Right lung (tissue), 2 donors: ENCODE measurements at regions not wholly inside any gene's neighbourhood (a gene's known extent, or its start where the extent isn't known, plus 50 kb on each side); places are given as distances from the start of the nearest gene placed in this dataset.

Experiments used
- DNase-seq, 2 donors: peaks; one replicate each; pipeline ENCODE4 v3.0.0-alpha.2; 2013

GRCh38 chr7:10117815-10118214 lies 855.9 kb upstream of the PHF14 start:
- no peak for DNase-seq

GRCh38 chr7:10120936-10121335 lies 852.7 kb upstream of the PHF14 start:
- DNase-seq, result no peak

DNA sequence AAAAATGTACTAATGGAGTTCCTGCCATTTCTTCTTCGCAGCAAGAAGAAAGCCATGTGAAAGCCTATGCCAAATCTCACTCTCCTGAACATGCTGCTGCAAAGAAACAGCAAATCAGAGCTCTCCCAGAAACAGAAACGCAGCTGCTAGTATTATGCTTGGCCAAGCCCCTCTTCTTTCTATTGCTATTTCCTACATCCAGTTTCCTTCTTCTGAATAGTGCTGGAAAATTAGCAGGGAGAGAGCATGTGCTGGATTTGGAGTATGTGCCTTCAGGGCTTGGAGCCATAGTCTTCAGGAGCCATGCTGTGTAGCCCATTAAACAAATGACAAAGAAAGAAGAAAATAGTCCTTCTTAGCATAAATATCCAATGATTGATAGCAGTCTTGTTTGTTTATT lies 852.0 kb upstream of the PHF14 start:
- no peak for DNase-seq

DNA sequence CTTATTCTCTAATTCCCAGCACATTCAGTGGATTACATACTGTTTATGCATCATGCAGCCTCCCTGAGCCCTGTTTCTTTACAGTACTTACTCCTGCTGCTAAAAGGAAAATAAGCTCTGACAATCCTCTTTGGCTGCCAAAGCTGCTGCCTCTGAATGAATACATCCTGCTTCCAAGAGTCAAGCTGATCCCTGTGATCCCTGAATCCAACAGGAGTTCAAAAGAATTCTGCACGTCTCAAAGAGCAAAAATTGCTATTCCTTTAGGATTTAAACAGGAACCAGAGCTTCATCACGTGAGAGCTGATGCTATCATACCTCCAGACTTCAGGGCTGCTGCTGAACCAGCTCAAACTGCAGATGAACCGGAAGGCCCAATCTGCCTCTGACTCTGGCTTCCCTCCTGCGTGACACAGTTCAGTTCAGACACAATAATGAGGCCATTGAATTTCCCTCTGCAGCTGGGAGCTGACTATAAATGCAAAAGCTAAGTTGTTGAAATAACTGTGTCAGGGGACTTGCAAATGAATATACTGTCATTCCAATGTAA lies 851.0 kb upstream of the PHF14 start:
- peak; percentile 17 to 26 for DNase-seq

- DNase-seq, result no peak
These were observed 844.9 kb upstream of the PHF14 start for GRCh38 chr7:10128748-10129147.

GRCh38 chr7:10138087-10138854 lies 835.4 kb upstream of the PHF14 start:
- no peak for DNase-seq

DNA sequence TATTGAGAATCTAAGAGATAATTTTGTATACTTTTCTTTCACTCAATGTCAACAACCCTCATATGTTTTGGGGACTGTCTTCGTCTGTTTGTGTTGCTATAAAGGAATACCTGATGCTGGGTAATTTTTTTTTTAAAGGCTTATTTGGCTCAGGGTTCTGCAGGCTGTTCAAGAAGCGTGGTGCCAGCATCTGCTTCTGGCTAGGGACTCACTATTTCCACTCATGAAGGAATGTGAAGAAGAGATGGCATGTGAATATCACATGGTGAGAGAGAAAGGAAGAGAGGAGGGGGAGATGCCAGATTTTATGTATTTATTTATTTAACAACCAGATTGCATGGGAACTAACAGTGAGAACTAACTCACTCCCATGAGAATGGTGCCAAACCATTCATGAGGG lies 827.4 kb upstream of the PHF14 start:
- DNase-seq, result no peak

GRCh38 chr7:10156972-10157371 lies 816.7 kb upstream of the PHF14 start:
- no peak for DNase-seq

DNA sequence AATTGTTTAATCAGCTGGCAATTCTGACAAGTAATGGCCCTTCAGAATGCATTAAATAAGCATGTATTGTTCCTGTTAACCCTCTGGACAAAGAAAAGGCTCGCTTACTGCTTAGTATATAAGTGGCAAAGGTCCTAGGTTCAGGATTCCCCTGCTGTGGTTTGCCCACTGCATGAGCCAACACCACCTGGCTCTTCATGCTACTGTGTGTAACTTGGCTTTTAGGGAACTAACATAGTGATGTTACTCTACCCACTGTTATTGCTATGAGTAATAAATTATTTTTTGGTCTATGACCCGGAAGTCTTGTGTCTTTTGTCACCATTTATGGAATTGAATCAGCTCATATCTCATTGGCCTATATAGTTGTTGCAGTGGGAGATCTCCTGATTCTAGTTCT lies 791.7 kb upstream of the PHF14 start:
- no peak for DNase-seq

DNA sequence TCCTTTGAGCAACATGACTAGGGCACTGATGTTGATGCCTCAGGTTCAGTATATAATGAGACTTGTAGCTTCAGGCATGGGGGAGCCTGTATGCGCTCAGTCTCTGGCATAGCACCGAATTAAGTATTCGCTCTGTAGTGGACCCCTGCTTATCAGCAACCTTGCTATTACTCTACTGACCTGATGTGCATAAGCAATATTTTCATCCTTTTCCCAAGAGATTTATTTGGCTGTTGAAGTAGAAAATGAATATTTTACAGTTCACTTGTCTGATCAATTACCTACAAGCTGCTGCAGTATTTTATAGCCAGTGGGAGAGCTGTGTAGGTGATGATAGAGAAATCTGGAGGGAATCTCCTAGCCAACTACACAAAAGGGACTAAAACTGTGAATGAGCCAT lies 781.6 kb upstream of the PHF14 start:
- DNase-seq, result no peak

- DNase-seq, result no peak
These were observed 768.0 kb upstream of the PHF14 start for GRCh38 chr7:10205696-10206095.

DNA sequence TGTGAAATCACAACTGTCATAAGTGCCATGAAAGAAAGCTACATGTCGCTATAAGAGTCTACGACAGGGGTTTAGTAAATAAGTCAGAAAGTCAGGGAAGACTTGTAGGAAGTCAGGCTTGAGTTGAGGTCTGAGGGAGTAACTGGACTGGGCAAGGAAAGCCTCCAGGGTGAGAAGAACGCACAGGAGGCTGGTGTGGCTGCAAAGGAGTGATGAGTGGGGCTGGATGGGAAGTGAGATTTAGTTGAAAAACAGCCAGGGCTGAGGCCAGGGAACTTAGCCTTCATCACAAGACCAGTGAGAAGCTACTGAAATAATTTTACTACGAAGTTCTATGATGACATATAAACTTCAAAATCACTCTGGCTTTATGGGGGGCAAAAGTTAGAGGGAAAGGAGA lies 763.7 kb upstream of the PHF14 start:
- no peak for DNase-seq

GRCh38 chr7:10211016-10211415 lies 762.7 kb upstream of the PHF14 start:
- DNase-seq, result no peak

DNA sequence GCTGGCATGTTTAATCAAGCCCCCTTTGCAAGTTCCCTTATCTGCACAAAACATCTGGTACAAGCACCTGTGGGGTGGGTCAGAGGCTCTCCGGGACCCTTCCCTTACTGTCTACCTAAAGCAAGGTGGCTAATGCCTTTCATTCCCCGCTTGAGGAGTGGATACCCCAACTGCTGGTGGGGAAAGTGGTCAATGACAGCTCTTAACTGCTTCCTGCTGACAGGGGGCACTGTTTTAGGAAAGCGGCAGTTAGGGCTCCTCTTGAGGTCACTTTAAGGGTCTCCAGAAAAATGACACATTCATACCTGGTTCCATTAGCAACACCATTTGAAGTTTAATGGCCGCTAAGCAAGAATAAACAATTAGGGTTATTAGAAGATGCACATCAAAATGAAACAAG lies 761.8 kb upstream of the PHF14 start:
- DNase-seq, result no peak

DNA sequence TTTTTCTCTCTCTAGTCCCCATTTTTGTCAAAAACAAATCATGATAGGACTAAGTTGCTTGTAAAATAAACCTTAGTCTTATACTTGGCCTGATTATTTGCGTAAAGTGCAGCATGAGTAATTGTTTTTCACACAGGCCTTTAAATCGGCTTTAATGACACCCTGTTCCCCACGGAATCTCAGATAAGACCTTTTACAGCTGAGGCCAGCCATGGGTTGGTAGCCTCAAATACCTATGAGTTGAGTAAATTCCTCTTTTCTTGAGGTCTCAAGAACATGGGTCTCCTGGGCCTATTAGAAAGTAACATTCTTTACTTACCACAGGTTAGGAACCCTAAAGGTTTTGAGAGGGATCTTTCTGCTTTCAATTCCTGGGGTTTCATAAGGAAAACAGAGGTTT lies 761.0 kb upstream of the PHF14 start:
- DNase-seq, result no peak

DNA sequence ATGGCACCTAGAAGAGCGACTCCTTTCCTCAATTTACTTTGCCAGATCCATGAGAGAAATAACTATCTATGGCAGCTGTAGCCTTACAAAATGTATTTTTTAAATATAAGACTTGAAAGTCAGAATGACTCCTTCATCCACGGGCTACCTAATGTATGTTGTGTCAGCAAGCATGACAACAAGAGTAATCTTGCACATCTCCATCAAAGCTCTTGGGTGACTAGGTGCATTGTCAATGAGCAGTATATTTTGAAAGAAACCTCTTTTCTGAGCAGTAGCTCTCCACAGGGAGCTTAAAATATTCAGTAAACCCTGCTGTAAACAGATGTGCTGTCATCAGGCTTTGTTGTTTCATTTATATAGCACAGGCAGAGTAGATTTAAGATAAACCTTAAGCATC lies 757.2 kb upstream of the PHF14 start:
- no peak for DNase-seq

GRCh38 chr7:10221084-10221483 lies 752.6 kb upstream of the PHF14 start:
- no peak for DNase-seq

DNA sequence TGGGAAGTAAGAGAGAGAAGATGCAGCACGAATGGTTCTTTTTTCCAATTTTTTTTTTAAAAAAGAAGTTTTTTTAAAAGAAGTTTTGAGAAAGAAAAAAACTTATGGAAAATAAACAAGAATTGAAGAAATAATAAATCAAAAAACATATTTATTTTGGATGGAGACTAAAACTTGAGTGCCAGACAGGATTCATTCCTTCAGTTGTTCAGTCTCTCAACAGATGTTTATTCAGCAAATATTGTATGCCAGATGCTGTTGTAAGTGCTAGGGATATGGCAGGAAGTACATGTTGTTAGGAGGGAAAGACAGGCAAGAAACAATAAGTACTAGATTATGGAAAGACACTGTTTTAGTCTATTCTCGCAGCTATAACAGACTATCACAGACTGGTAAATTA lies 750.7 kb upstream of the PHF14 start:
- DNase-seq, result no peak

- DNase-seq, result peak; percentile 24 to 36
These were observed 748.4 kb upstream of the PHF14 start for GRCh38 chr7:10225275-10225674.

DNA sequence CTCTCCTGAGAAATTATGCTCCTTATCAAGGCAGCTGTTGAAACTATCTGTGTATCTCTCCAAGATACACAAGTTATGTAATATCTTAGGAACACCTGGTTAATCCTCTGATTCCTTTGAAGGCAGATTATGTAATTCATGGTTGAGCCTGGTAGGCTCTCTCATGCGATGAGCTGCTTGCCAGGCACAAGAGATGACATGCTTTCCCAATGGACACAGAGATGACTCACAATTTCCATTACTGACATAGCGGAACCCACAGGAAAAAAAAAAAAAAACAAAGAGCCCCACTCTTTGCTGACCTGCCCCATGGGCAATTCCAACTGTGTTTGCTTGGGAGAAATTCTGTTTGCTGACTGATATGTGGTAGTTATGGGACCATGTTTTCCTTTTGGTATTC lies 736.4 kb upstream of the PHF14 start:
- DNase-seq, result no peak

DNA sequence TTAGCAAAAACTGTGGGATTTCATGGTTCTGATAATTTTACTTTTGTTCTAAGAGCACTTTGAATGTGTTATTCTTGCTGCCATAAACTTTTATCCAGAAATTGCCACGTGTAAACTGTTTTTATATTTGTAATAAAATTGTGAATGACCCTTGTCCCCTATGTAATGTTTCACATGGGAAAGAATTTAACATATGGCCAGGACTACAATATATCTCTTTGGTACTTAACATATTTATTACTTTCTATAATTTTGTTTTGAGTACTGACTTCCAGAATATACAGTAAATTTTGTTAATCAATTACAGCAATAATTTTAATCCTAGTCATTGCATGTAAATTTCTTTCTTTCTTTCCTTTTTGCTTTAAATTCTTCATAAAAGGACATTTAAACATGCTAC lies 735.0 kb upstream of the PHF14 start:
- DNase-seq, result no peak

- peak in 1 of 2 donors; percentile 11 for DNase-seq
These were observed 733.9 kb upstream of the PHF14 start for GRCh38 chr7:10239695-10240345.

- DNase-seq, result no peak
These were observed 728.3 kb upstream of the PHF14 start for GRCh38 chr7:10245406-10245805.

DNA sequence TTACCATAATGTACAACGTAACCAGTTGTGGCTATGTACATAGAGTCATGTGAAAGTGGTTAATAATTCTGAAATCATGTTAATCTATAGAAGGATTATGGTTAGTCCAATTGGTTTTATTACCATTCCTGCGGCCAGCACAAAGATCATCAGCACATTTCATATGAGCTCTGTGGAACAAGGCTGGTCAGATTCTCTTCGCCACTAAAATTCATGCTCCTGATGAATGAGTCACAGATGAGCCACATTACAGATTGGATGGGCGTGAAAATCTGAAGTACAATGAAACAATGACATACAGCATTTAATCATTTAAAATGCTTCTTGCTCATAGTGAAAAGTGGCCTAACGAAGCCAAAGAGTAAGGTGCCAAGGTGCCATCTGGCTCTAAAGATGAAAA lies 716.2 kb upstream of the PHF14 start:
- DNase-seq, result no peak
